ENCODE measurements at regions not wholly inside any gene's neighbourhood (a gene's known extent, or its start where the extent isn't known, plus 50 kb on each side); places are given as distances from the start of the nearest gene placed in this dataset.
"Not testable (repeated sequence)": the region's sequence is repeated elsewhere in the genome, so short reads cannot be mapped to it uniquely, and the experiment has no call there.

GRCh38 chr12:127803545-127803944, 463.4 kb upstream of the TMEM132C start:
- intact Hi-C loops (cut with DNase I) = no loop called here
- no peak for ATAC-seq
- DNase-seq (ENCODE audit: low spot score) = no peak

- intact Hi-C loops (cut with DNase I) = no loop called here
- ATAC-seq = peak; percentile 92
These were observed 457.7 kb upstream of the TMEM132C start for GRCh38 chr12:127809275-127809674.

GRCh38 chr12:127810041-127810440, 456.9 kb upstream of the TMEM132C start:
- intact Hi-C loops (cut with DNase I) = no loop called here
- DNase-seq (ENCODE audit: low spot score) (no peak), ATAC-seq (peak; percentile 92)

More at GRCh38 chr12:127809275-127809674, 457.7 kb upstream of the TMEM132C start:
- DNase-seq (ENCODE audit: low spot score) = no peak

- ATAC-seq; intact Hi-C loops (cut with DNase I); DNase-seq (ENCODE audit: low spot score): not testable (repeated sequence)
These were observed 456.5 kb upstream of the TMEM132C start for GRCh38 chr12:127810459-127810858.

GRCh38 chr12:127811988-127812387, 455.0 kb upstream of the TMEM132C start:
- ATAC-seq = peak; percentile 54
- no peak for DNase-seq (ENCODE audit: low spot score)
- intact Hi-C loops (cut with DNase I) = no loop called here

GRCh38 chr12:127813147-127813546, 453.8 kb upstream of the TMEM132C start:
- intact Hi-C loops (cut with DNase I) = no loop called here
- DNase-seq (ENCODE audit: low spot score) = no peak
- ATAC-seq = no peak

- ATAC-seq (no peak), DNase-seq (ENCODE audit: low spot score) (no peak)
- intact Hi-C loops (cut with DNase I) = no loop called here
These were observed 447.9 kb upstream of the TMEM132C start for GRCh38 chr12:127819056-127819455.

- no peak for DNase-seq (ENCODE audit: low spot score)
- intact Hi-C loops (cut with DNase I) = no loop called here
These were observed 446.7 kb upstream of the TMEM132C start for GRCh38 chr12:127820271-127820670.

GRCh38 chr12:127820846-127821245, 446.1 kb upstream of the TMEM132C start:
- DNase-seq (ENCODE audit: low spot score) (no peak), ATAC-seq (no peak)
- intact Hi-C loops (cut with DNase I) = no loop called here

More at GRCh38 chr12:127820271-127820670, 446.7 kb upstream of the TMEM132C start:
- ATAC-seq = no peak

- DNase-seq (ENCODE audit: low spot score) = no peak
- ATAC-seq = peak; percentile 95
- intact Hi-C loops (cut with DNase I) = no loop called here
These were observed 444.1 kb upstream of the TMEM132C start for GRCh38 chr12:127822809-127823411.

GRCh38 chr12:127823801-127824200, 443.2 kb upstream of the TMEM132C start:
- ATAC-seq = no peak
- intact Hi-C loops (cut with DNase I) = no loop called here

GRCh38 chr12:127829281-127830064, 437.5 kb upstream of the TMEM132C start:
- intact Hi-C loops (cut with DNase I) = no loop called here
- peak; percentile 16 for ATAC-seq

More at GRCh38 chr12:127823801-127824200, 443.2 kb upstream of the TMEM132C start:
- no peak for DNase-seq (ENCODE audit: low spot score)

GRCh38 chr12:127830065-127830460, 436.9 kb upstream of the TMEM132C start:
- peak; percentile 72 for ATAC-seq

More at GRCh38 chr12:127829281-127830064, 437.5 kb upstream of the TMEM132C start:
- no peak for DNase-seq (ENCODE audit: low spot score)

GRCh38 chr12:127830730-127831129, 436.2 kb upstream of the TMEM132C start:
- no peak for DNase-seq (ENCODE audit: low spot score)
- no peak for ATAC-seq
- intact Hi-C loops (cut with DNase I) = no loop called here

More at GRCh38 chr12:127830065-127830460, 436.9 kb upstream of the TMEM132C start:
- no peak for DNase-seq (ENCODE audit: low spot score)
- intact Hi-C loops (cut with DNase I) = no loop called here

GRCh38 chr12:127832172-127832571, 434.8 kb upstream of the TMEM132C start:
- DNase-seq (ENCODE audit: low spot score) = no peak
- ATAC-seq = no peak
- intact Hi-C loops (cut with DNase I) = no loop called here

- ATAC-seq; intact Hi-C loops (cut with DNase I); DNase-seq (ENCODE audit: low spot score): not testable (repeated sequence)
These were observed 430.2 kb upstream of the TMEM132C start for GRCh38 chr12:127836802-127837201.

- ATAC-seq (no peak), DNase-seq (ENCODE audit: low spot score) (no peak)
- intact Hi-C loops (cut with DNase I) = no loop called here
These were observed 409.3 kb upstream of the TMEM132C start for GRCh38 chr12:127857661-127858060.

- no peak for DNase-seq (ENCODE audit: low spot score)
- intact Hi-C loops (cut with DNase I) = no loop called here
- ATAC-seq = no peak
These were observed 406.4 kb upstream of the TMEM132C start for GRCh38 chr12:127860536-127860935.

GRCh38 chr12:127861406-127861805, 405.6 kb upstream of the TMEM132C start:
- ATAC-seq = no peak
- DNase-seq (ENCODE audit: low spot score) = no peak
- intact Hi-C loops (cut with DNase I) = no loop called here

- intact Hi-C loops (cut with DNase I) = no loop called here
- ATAC-seq = no peak
- DNase-seq (ENCODE audit: low spot score) = no peak
These were observed 393.7 kb upstream of the TMEM132C start for GRCh38 chr12:127873306-127873705.

Data from sciatic nerve (tissue), 2 donors.